KMS-11 (cell line): ENCODE measurements at regions not wholly inside any gene's neighbourhood (a gene's known extent, or its start where the extent isn't known, plus 50 kb on each side); places are given as distances from the start of the nearest gene placed in this dataset.

Source experiments
- H2AFZ ChIP-seq: fragments of 200-600 bp; sonication (generic); 2 replicates; pipeline ENCODE4 v1.6.1; 2016; ENCODE audit warnings: antibody characterized with exemption, mixed run types, low read depth
- H3K27ac ChIP-seq: fragments of 200-600 bp; sonication (generic); 2 replicates; pipeline ENCODE4 v1.6.1; 2016; ENCODE audit warnings: mild to moderate bottlenecking, mixed run types
- H3K27me3 ChIP-seq: fragments of 200-600 bp; sonication (generic); 2 replicates; pipeline ENCODE4 v1.6.1; 2017; ENCODE audit warnings: mild to moderate bottlenecking, low read depth, mixed run types, moderate library complexity; ENCODE audit not compliant: insufficient read depth
- H3K36me3 ChIP-seq: fragments of 200-600 bp; sonication (generic); 2 replicates; pipeline ENCODE4 v1.6.1; 2017; ENCODE audit warnings: mild to moderate bottlenecking, mixed run types; ENCODE audit not compliant: insufficient read depth
- H3K4me1 ChIP-seq: fragments of 200-600 bp; sonication (generic); 2 replicates; pipeline ENCODE4 v1.6.1; 2016; ENCODE audit warnings: mild to moderate bottlenecking, low read depth, mixed run types; ENCODE audit not compliant: poor library complexity, severe bottlenecking
- H3K4me2 ChIP-seq: fragments of 200-600 bp; sonication (generic); 2 replicates; pipeline ENCODE4 v1.7.0; 2016; ENCODE audit warnings: mild to moderate bottlenecking, mixed run types
- H3K4me3 ChIP-seq: fragments of 200-600 bp; sonication (generic); IDR thresholded peaks from 2 replicates; pipeline ENCODE4 v1.6.1; 2017; ENCODE audit warnings: low read depth, low read length, mixed read lengths; ENCODE audit not compliant: insufficient read depth
- H3K79me2 ChIP-seq: fragments of 200-600 bp; sonication (generic); 2 replicates; pipeline ENCODE4 v1.6.1; 2016; ENCODE audit warnings: low read depth, mixed run types; ENCODE audit not compliant: insufficient read depth
- H3K9ac ChIP-seq: fragments of 200-600 bp; sonication (generic); 2 replicates; pipeline ENCODE4 v1.6.1; 2016; ENCODE audit warnings: mild to moderate bottlenecking, mixed run types
- H4K20me1 ChIP-seq: fragments of 200-600 bp; sonication (generic); 2 replicates; pipeline ENCODE4 v1.6.1; 2016; ENCODE audit warnings: mild to moderate bottlenecking, mixed run types; ENCODE audit not compliant: insufficient read depth
- CTCF ChIP-seq: fragments of 200-600 bp; sonication (generic); conservative IDR thresholded peaks from 2 replicates; pipeline ENCODE4 v1.6.1; 2017; ENCODE audit warnings: low read depth, mild to moderate bottlenecking, antibody characterized with exemption, low read length, moderate library complexity, mixed read lengths

DNA sequence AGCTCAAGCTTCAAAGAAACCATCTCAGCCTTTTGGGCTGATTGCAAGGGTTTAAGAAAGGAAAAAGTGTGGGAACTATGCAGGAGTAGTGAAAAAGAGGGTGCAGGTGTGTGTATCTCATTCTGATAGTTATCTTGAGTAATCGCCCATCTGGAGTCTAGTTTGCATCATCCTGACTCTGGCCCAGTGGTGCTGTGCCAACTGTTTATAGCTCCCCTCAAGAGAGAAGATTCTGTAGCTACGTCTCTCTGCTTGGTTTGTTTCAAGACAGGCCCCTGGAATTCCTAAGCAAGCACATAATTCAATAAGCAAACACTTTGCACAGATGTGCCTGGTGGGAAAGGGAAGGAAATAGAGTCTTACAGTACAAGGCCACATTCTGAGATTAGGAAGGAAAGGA lies 144.4 kb downstream of the HAPSTR1 start:
- H3K4me3 ChIP-seq, result no peak overlapping the region
- H3K9ac ChIP-seq, result no peak overlapping the region
- no peak for TF ChIP-seq CTCF
- H3K27me3 ChIP-seq, result no peaks in the 10 kb centered on the region
- no peaks in the 10 kb centered on the region for H3K79me2 ChIP-seq
- H4K20me1 ChIP-seq, result no peaks in the 10 kb centered on the region
- H2AFZ ChIP-seq, result no peak overlapping the region
- H3K4me2 ChIP-seq, result no peak overlapping the region
- H3K36me3 ChIP-seq, result no peaks in the 10 kb centered on the region
- H3K4me1 ChIP-seq, result no peaks in the 10 kb centered on the region
- H3K27ac ChIP-seq, result no peak overlapping the region

GRCh38 chr16:9236319-9236718 lies 144.9 kb downstream of the HAPSTR1 start:
- no peaks in the 10 kb centered on the region for H3K36me3 ChIP-seq
- no peak overlapping the region for H3K9ac ChIP-seq
- no peaks in the 10 kb centered on the region for H3K4me1 ChIP-seq
- no peaks in the 10 kb centered on the region for H3K27me3 ChIP-seq
- no peak overlapping the region for H2AFZ ChIP-seq
- H3K4me2 ChIP-seq, result no peak overlapping the region
- no peak overlapping the region for H3K27ac ChIP-seq
- TF ChIP-seq CTCF, result no peak
- no peaks in the 10 kb centered on the region for H4K20me1 ChIP-seq
- H3K4me3 ChIP-seq, result no peak overlapping the region
- H3K79me2 ChIP-seq, result no peaks in the 10 kb centered on the region

DNA sequence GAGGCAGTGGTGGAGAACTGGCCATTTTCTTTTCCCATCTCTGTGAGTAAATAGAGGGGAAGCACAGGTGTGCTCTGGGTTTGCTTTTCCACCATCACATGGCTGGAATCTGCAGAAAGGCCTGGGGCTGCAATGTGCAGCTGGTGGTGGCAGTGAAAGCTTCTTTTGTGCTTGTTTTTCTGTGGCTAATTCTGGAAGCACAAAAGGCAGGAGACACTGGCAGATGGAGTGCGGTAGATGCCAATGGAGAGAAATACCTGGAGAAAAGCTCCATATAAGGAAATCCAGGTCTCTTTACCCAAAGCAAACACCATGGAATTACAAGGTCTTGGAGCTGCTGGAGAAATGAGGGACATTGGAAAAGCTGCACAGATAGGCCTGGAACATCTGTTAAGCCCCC lies 146.9 kb downstream of the HAPSTR1 start:
- no peaks in the 10 kb centered on the region for H3K4me1 ChIP-seq
- no peak overlapping the region for H3K4me3 ChIP-seq
- no peak for TF ChIP-seq CTCF
- H3K27ac ChIP-seq, result no peak overlapping the region
- H3K79me2 ChIP-seq, result no peaks in the 10 kb centered on the region
- H3K27me3 ChIP-seq, result no peaks in the 10 kb centered on the region
- no peak overlapping the region for H3K4me2 ChIP-seq
- H4K20me1 ChIP-seq, result no peaks in the 10 kb centered on the region
- H2AFZ ChIP-seq, result no peak overlapping the region
- H3K36me3 ChIP-seq, result no peaks in the 10 kb centered on the region
- H3K9ac ChIP-seq, result no peak overlapping the region

DNA sequence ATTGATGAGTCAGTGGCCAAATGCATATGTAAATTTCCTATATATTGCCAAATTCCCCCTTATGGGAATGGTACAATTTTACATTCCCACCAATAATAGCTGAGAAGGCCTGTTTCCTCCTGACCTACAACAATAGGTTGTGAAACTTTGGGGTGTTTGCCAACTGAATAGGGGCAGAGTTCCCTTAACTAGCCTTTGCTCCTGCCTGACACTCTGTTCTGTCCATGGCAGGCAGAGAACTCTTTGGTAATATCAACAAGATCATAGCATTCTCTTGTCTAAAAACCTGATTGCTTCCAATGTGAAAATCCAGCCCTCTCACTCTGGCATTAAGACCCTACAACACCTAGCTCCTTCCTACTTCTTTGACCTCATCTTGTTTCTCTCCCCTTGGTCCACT lies 149.7 kb downstream of the HAPSTR1 start:
- no peak for TF ChIP-seq CTCF
- no peaks in the 10 kb centered on the region for H3K36me3 ChIP-seq
- no peak overlapping the region for H2AFZ ChIP-seq
- H3K27me3 ChIP-seq, result no peaks in the 10 kb centered on the region
- no peaks in the 10 kb centered on the region for H3K4me1 ChIP-seq
- H3K79me2 ChIP-seq, result no peaks in the 10 kb centered on the region
- H3K4me2 ChIP-seq, result no peak overlapping the region
- H3K27ac ChIP-seq, result no peak overlapping the region
- H4K20me1 ChIP-seq, result no peaks in the 10 kb centered on the region
- no peak overlapping the region for H3K9ac ChIP-seq
- no peak overlapping the region for H3K4me3 ChIP-seq

DNA sequence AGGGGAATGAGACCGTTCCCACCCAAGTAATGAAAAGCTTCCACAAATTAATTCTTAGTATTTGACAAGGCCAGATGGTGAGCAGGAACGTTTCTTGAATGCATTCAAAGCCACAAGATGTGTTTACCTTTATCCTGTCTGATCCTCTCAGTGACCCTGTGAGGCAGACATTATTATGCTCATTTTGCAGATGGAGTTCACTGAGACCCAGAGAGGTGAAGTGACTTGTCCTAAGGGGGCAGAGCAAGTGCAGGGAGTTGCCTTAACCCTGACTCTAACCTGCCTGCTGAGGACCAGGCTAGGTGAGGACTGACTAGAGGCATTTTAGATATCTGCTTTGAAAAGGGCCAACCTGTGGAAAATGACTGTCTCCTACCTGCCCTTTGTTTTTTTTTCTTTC lies 156.7 kb downstream of the HAPSTR1 start:
- Histone ChIP-seq H3K4me1 (no peaks in the 10 kb centered on the region), H3K9ac (no peak overlapping the region), H3K36me3 (no peaks in the 10 kb centered on the region), H3K4me3 (no peak overlapping the region), H3K27ac (no peak overlapping the region), H4K20me1 (no peaks in the 10 kb centered on the region), H3K79me2 (no peaks in the 10 kb centered on the region), H3K27me3 (no peaks in the 10 kb centered on the region), H2AFZ (no peak overlapping the region), H3K4me2 (no peak overlapping the region)
- TF ChIP-seq CTCF, result no peak
